ENCODE measurements at regions not wholly inside any gene's neighbourhood (a gene's known extent, or its start where the extent isn't known, plus 50 kb on each side); places are given as distances from the start of the nearest gene placed in this dataset.
A peak's percentile ranks its signal among the peaks of the same experiment; 100 is the strongest.

DNA sequence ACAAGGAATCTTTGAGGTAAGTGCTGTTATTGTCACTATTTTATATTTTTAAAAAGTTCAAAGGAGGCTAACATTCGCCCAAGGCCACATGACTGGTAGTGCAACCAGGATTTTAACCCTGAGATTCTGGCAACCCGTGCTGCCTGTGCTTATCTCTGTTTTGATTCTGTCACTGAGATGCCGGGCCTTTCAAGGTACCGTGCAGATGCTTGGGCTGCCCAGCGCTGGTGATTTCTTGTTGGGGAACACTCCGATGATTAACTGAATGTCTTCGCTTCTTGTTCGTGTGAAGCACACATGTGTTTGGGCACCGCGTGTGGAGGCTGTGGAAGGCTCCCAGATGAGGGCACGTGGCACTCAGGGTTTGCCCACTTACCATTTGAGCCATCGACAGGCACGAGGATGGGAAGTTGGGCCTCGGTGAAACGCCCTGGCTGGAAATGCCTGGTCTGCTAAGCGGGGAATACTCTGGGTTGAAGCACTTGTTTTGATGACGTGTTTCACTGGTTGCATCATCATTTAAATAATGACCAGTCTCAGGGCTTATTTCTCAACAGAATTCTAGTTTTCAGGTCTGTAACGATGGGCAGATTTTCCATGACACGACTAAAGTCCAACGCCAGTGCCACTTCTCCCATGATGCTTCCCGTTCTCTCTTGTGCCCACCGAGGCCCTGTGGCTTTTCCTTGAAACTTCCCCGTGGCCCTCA is 392.7 kb downstream of the FGF9 start:
- no peak for DNase-seq

DNA sequence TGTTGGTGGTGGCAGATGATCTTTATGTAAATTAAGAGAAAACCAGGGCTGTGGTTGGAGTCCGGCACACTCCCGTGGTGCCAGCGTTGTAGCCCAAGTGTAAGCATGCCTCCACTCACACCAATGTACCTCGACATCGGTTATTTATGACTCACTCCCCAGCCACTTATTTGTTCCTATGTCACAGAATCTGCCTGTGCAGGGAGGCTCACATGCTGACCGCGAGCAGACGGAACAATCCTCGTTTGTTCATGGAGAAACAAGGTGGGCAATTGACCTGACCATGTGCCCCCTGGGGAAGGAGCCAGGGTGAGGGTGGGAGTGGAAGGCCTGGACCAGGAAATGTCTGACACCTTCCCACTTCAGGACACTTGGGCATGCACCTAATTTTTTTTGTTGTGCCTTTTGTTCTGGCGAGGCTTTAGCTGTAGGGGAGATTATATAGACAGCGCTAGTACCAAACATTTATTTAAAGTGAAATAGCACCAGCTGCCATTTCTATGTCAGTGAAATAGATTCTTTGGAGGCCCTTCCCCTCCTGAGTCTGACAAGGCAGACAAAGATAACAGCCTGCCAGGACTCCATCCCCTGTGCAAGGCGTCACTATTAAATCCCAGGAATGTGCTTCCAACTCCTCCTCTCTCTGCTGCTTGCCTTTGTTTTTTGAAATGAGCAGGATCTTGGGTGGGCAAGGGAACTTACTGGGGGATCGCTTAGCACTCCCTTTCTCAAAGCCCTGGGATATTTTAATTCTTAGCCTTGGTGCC is 394.2 kb downstream of the FGF9 start:
- DNase-seq: no peak

DNA sequence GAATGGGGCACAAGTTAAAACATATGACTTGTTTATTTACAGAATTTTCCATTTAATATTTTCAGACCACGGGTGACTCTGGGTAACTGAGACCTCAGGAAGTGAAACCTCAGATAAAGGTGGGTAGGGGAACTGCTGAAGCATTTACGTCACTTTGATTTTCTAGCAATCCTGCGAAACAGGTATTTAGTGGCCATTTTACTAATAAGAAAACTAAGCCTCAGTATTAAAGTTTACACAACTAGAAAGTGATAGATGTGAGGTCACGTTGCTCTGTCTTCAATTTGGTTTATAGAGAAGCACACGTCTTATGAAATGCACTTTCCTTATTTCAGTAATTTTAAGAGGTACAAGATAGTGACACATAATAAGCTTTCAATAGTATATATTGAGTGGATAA is 402.8 kb downstream of the FGF9 start:
- DNase-seq: no peak

DNA sequence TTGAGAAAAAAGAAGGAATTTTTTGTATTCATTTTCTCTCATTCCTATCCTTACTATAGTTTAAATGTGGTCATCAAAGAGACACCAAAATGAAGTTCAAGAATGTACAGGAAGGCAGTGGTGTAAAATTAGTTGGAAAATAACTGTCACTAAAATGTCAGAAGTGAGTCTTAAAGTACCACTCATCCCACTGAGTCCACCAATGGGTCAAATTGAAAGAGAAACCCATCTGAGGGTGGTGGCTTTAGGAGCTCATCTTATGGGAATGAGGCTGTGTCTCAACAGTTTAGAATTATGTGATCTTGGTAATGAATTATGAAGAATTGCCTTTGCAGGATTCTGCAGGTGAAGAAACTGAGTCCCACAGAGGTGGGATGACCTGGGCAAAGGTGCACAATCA is 403.5 kb downstream of the FGF9 start:
- DNase-seq: no peak

DNA sequence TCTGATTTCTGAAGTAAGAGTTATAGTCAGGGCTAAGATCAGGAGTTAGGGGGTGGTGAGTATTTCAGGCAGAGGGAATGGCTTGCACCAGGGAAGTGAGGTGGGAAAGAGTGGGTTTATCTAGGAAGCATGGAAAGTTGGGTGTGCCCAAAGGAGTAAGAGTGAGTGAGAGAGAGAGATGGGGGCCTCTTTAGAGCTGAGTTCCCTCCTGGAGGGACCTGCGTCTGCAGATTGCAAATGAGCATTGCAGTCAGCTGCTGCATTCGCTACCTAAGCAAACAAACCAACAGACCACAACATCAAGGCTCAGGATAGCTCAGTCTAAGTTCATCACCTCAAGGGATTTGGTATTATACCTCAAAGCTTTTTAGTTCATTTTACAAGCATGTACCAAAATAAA is 405.8 kb downstream of the FGF9 start:
- DNase-seq: no peak

DNA sequence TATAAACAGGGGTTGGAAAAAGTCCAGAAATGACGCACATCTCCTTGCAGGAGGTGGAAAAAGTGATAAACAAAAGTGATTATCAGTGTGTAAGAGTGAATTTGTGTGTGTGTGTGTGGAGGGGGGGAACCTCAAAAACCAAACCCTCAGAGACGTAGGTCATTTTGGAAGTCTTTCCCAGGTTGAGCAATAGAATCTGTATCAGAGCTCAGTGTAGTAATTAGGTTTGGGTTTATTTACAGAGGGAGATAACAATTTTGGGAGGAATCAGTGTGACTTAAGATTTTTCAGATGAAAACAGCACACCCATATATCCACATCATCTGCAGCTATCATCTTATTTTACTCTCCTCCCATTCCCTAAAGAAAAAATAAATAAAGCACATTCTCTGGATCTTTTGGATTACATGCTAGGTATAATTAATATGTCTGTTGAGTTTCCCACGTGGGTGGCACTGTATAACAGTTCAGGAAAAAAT is 406.4 kb downstream of the FGF9 start:
- no peak for DNase-seq

DNA sequence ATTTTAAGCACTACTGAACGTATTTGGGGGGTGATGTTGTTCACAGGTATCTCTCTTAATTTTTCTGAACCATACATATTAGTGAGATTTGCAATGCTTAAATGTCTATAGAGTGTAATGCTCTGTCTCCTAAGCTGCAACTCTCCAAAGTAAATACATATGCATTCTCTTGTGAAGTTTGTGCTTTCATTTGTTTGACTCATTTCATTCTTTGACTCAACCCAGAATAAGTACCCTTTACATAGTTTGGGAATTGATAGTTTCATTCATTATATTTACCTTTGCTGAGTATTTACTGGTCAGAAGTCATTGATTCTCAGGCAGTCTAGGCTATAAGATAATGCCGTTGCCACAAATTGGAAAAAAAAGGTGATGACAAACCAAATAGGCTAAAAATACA is 406.9 kb downstream of the FGF9 start:
- DNase-seq: no peak

DNA sequence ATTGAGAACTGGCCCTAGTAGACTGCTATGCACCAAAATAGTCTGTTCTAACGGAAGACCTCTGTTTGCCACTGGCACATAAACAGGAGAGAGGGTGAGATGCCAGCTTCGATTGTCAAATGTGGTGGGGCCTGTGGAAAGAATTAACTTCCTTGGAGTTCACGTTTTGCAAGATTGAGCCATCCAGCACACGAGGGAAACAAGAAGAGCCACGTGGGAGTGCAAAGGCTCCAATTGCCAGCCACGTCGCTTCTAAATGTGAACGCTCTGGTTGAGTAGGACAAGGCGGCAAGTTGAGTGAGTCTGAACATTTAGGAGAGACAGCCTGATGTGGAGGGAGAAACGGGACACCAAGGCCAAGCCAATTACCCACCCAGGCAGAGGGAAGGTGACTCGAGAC is 409.1 kb downstream of the FGF9 start:
- DNase-seq: no peak

DNA sequence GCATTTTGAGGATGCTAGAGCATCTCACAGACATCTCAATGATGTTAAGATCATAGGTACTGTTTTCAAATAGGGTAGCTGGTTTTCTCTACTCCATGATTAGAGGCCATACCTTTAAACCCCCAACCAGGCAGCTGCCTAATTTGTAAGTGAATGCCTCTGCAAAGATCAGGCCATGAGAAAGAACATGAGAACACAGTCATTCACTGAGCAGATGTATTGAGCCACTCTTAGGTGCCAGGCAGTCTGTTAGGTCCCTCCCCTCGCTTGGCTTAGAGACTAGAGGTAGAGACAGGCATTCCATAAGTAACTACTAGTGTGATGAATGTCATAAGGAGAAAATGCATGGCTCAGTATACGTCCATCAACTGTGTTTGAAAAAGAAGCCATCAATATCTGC is 410.0 kb downstream of the FGF9 start:
- DNase-seq: no peak

DNA sequence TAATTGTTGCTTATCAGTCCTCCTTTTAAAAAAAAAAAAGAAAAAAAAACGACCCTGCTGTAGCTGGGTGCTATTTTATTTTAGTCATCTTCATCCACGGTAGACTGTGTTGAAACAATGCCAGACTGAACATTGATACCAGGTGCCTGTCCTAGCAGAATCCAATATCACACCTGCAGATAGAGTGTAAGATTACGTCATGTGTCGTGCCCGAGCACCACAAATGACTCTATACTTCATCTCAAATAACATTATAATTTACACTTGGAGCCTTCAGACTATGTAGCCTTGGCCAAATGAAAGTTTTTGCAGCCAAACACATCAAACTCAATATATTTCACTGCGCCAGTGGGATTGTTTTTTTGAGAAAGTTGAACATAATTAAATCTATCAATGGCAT is 410.6 kb downstream of the FGF9 start:
- DNase-seq: no peak

DNA sequence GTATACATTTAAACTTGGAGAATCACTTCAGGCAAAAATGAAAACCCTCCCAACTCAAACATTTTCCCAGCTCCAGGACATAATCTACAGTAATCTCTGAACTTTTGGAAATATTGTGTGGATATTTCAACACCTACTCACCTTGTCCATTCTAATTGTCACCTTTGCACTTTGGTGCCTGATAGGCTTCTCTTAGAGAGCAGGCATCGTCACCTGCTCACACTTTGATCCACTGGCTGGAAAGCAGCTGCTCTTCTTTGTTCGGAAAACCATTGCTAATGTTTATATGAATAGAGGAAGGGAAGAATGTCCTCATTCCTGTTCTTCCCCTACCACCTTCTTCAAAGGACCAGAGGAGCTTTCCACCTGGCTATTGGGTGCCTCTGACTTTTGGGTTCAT is 411.2 kb downstream of the FGF9 start:
- no peak for DNase-seq

DNA sequence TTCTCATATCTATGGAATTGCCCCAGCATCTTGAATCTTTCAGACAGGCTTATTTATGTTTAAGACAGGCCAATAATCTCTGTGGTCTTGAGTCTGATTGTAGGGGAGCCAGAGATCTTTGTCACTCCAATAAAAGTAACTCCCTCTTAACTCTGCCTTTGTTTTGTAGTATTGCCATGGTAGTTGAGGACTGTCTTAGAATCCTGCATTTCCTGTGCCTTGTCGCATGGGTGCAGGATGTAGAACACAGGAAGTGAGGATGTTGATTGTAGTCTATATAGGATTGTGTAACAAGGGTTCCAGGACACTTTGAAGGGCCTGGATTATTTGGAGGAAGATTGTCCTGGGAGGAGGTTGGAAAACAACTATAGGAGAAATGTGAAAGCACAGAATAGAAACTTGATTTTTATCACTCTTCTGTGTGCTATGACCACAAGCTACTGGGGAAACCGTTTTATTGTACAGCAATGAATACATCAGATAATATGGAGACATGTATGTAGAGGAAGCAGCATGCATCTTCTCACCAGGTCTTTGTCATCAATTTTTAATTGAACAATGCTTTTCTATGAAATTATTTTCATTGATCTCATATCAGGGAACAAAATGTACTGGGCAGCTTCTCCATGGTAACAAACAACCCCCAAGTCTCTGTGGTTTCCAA is 411.7 kb downstream of the FGF9 start:
- DNase-seq: no peak

DNA sequence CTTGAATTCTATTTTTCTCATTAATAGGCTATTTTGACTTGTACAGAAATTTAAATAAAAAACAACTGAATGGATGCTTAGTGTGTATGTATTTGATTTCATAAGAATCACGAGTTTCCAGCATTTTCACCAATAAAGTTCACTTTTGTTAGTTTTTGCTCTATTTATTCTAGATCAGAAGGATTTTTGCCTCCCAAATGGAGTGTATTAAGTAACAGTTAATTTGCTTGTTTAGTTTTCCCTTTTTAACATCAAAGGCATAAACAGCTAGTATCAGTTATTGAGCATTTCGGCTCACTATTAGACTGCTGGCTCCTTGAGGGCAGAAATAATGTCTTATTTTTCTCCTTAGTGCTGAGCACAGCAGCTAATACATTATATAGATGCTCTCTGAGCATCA is 414.1 kb downstream of the FGF9 start:
- no peak for DNase-seq

DNA sequence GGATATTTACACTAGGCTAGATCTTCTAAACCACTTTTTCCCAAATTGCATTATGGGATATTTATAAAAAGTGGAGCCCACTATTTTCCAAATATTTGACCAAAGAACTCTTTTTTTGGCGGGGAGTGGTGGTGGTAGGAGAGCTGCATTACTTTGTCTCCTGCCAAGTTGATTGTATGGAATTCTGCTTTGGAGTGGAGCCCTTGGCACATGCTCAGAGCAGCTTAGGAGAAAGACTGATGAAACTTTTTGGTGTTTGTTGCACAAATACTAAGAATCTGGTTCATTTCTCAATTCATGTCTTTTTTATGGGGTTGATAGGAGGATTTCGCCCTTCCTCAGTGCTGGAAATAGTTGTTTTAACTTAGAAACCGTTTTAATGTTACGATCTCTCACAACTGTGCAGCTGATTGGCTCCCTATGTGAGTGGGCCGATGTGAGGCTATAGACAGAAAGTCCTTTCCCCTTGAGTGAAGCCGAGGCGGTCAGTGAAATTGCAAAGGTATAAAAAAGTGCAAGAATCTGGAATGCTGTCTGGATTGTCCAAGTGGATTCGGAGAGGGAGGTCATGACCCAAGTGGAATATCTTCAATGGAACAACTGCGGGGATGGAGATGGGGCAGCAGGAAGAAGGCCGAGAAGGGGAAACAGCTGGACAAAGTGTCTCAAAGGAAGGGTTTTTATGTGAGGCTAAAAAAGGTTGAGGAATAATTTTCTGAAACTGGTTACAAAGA is 415.9 kb downstream of the FGF9 start:
- DNase-seq: peak; percentile 68

DNA sequence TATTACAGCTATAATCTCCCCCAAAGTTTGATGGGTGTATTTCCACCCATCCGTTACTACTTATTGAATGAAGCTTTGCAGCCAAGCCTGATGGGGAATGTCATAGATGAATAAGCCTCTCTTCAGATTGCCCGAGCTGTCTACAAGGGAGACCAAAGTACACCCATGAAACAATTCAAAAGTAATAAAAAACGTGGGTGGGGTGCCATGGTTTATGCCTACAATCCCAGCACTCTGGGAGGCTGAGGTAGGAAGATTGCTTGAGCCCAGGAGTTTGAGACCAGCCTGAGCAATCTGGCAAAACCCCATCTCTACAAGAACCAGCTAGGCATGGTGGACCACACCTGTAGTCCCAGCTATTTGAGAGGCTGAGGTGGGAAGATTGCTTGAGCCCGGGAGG is 419.2 kb downstream of the FGF9 start:
- DNase-seq: no peak

DNA sequence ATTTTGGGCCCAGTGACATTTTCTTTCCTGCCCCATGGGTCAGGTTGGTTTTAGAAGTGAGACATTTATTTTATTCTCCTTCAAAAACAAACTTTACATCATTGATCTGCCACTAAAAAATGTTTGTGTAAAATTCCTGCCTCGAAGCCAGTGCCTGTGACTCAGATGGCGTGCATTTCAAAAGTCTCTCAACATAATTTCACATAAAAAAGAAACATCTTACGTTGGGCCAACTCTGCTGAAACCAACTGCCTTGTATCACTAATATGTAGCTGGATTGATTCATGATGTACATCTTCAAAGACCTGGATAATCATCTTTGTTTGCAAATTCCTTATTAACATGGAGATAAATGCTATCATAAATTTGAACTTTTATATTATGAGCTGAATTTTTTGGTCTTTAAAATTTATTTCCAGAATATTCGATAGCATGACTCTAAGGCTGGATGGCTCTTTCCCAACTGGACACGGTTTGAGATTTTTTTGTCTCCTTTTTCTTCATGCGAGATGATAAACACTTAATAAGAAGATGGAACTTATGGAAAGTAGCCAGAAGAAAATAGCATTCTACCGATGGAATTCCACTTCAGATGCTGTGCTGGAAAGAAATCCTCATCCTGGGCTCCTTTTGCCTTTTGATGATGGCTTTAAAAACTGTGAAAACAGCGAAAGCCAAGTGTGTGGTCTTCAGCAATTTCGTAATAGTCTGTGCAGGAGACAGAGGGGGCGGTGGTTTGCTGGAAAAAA is 420.5 kb downstream of the FGF9 start:
- DNase-seq: peak; percentile 38

DNA sequence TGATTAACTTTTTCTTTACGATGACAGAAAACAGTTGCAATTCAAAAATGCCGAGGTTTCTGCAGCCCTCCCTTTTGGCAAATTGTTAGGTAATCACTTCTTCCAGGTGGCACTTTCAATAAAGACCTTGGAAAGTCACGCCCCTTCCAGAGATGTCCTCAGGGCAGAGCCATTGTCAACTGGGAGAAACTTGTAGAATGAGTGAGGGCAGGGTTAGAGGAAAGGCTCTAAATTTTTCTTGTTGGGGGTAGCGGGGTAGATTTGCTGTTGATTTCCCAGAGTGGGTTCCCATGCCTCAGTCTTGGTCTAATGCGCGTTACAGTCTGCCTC is 421.1 kb downstream of the FGF9 start:
- DNase-seq: no peak

DNA sequence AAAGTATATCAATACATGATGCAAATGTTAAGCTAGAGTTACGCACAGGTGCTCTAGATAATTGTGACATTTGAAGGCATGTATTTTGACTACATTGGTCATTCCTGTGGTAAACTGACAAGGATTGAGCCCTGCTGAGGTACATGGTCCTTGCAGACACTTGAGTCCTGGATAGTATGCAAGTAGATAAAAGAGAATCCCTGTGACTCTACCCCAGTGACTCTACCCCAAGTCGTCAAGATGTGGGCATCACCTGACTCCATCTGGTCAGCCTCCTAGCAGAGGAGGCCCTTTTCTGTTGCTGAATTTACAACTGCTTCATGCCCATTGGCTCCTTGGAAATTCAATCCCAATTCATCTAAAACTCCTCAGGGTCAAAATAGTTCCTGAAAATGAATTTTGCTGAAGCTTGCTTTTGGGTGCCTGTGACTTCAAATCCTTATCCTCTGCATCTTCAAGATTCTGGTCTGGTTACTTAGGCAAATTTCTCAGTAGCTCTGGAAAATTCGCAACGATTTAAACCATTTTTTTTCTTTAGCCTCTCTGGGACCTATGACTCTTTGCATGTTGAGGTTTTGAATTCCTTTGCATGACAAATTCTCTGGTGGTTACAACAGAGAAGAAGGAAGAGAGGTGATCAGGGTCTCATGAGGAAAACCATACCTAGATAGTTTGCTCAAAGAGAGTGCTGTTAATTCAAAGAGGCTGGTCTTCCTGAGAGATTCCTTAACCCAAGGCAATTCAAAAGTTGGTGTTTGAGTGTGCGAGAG is 422.1 kb downstream of the FGF9 start:
- DNase-seq: no peak

DNA sequence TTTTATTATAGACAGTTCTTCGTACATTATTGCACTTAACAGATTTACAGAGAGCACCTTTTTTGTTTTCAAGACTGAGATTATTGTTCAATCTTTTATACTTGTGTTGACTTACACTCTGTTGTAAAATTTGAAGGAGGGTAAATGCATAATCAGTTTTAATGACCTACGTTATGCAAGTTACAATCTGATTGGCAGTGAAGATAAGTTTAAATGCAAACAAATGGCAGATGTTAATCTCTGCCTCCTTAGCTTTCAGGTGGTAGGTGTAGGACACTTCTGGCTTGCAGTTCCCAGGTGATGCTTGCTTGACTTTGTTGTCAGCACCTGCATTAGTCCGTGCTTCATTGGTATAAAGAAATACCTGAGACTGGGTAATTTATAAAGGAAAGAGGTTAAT is 424.9 kb downstream of the FGF9 start:
- DNase-seq: no peak

DNA sequence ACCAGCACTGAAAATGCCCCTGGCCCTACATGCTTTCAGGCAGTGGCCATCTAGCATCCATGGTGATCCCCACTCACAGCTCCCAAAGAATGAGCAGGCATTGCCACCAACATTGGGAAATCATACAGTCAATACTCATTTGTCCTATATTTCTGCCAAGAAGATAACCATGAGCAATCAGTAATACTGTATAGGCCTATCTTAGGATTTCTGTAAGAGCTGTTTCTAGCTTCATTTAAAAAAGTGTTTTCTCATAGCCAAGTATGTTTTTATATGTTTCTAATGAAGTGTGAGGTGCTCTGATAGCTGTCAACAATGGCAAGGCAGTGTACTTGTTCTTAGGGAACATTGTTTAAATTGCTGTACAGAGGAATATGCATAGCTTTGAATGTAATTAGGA is 428.7 kb downstream of the FGF9 start:
- DNase-seq: no peak

DNA sequence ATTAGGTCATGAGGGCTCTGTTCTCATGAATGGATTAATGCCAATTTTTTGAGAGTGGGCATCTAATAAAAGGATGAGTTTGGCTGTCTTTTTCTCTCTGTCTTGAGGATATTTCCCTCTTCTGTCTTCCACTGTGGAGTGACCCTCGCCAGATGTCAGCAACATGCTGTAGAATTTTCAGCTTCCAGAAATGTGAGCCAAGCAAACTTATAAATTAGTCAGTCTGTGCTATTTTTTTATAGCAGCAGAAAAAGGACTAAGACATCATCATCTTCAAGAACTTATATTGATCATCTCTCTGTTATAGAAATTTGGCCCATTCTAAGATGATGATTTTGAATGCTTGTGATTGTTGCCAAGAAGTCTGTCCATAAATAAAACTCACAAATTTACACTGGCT is 431.4 kb downstream of the FGF9 start:
- no peak for DNase-seq

Data from left hindlimb (tissue), 1 donor.